H54 (cell line): ENCODE measurements at regions not wholly inside any gene's neighbourhood (a gene's known extent, or its start where the extent isn't known, plus 50 kb on each side); places are given as distances from the start of the nearest gene placed in this dataset.
A peak's percentile ranks its signal among the peaks of the same experiment; 100 is the strongest.

Experiments used
- DNase-seq: peaks from one replicate; pipeline ENCODE4 v3.0.0; 2011; ENCODE audit warnings: low spot score, mixed read lengths; ENCODE audit not compliant: insufficient read length
- FAIRE-seq: peaks from 3 replicates; lab custom pipeline; 2011; peaks lifted over from hg19 to GRCh38; lab: Jason Lieb, UNC
- POLR2A ChIP-seq: IDR thresholded peaks from 2 replicates; pipeline ENCODE4 v1.6.1; 2011; ENCODE audit warnings: low read depth, mild to moderate bottlenecking, low read length

GRCh38 chr7:46003896-46004875, 83.1 kb upstream of the IGFBP3 start:
- DNase-seq = peak; percentile 92
- TF ChIP-seq POLR2A = no peak
- peak; percentile 98 for FAIRE-seq

GRCh38 chr7:46003161-46003560, 82.1 kb upstream of the IGFBP3 start:
- DNase-seq = no peak
- TF ChIP-seq POLR2A = no peak
- FAIRE-seq = no peak

DNA sequence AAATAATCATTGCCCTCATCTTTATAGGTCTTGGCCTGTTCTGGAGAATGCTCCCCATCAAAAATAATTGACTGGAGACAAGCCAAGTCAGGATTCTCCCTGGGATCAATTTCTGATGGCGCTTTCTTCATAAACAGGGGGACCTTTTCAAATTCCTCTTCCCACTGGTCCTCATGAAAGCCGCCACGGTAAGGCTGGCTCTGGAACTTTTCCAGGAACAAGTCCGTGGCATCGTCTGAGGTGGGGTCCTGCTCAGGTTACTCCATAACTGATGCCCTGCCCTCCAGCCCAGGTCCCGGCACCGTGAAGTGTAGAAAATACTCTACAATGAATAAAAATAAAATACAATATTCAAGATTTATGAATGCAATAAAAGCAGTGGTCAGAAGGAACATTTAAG, 79.4 kb upstream of the IGFBP3 start:
- no peak for TF ChIP-seq POLR2A
- FAIRE-seq = no peak
- DNase-seq = no peak

- FAIRE-seq (no peak), DNase-seq (no peak)
- TF ChIP-seq POLR2A = no peak
Observed at GRCh38 chr7:45999541-45999940, 78.5 kb upstream of the IGFBP3 start.

- TF ChIP-seq POLR2A = no peak
- DNase-seq = no peak
- no peak for FAIRE-seq
Observed at GRCh38 chr7:45998506-45998905, 77.4 kb upstream of the IGFBP3 start.

DNA sequence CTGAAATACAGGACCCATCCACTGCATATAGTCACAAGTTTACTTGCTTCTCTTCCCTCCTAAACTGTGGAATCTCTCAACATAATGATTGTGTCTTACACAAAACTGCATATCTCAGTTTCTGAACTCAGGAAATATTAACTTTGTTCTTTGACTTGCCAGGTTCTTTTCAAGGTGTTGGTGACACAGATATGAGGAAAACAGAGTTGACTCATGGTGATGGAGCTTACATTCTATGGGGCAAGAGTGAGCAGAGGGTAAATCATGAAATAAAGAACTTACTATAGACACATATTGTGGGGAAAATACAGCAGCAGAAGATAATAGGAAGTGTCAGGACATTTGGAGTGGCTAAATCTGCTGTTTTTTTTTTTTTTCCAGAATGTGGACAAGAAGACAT, 72.5 kb upstream of the IGFBP3 start:
- DNase-seq (no peak), FAIRE-seq (no peak)
- TF ChIP-seq POLR2A = no peak

- no peak for DNase-seq
- no peak for FAIRE-seq
- no peak for TF ChIP-seq POLR2A
Observed at GRCh38 chr7:45992826-45993225, 71.8 kb upstream of the IGFBP3 start.

DNA sequence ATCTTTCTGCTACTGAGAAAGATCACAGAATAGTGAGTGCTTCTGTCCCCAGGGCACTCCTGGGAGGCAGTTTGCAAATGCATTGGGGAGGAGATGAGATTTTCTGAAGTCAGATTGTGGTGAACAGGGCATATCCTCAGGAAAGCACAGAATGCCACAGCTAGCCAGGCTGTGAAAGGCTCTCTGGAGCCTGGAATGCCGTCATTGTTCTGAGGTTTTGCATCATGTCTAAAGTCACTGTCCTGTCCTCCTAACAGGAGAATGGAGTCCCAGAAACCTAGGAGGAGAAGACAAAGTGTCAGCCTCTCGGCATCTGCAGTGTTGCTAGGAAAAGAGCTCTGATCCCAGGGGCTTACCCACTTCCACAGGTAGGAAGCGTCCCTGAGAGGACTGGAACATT, 69.2 kb upstream of the IGFBP3 start:
- no peak for TF ChIP-seq POLR2A
- no peak for DNase-seq
- no peak for FAIRE-seq

DNA sequence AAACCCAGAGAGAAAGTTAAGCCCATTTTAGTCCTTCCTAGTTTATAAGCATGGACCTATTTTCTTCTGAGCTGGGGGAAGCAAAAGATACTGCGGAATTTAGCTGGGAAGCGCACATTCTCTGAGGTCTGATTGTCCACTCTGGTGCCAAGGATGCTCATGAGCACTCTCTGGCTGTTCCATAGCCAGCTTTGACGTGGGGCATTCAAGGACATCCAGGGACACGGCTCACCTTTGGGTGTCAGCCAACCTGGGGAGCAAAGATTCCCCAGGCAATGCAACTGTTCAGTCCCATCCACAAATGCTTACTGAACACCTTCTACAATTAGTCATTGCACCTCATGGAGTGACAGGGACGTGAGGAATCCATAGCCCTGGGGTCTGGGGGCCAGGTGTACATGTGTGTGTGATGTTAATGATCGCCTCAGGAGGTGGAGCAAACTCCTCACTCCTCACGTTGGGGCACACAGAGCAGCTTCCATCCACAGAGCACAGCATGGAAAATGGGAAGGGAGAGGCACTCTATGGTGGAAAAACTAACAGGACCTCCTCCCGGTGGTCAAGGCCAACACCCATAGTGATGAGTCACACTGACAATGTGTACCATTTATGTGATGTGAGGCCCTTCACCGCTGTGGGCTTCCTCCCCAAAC, 67.5 kb upstream of the IGFBP3 start:
- TF ChIP-seq POLR2A = no peak
- FAIRE-seq (no peak), DNase-seq (no peak)

GRCh38 chr7:45987521-45988290, 66.6 kb upstream of the IGFBP3 start:
- no peak for TF ChIP-seq POLR2A
- FAIRE-seq = no peak
- DNase-seq = no peak

DNA sequence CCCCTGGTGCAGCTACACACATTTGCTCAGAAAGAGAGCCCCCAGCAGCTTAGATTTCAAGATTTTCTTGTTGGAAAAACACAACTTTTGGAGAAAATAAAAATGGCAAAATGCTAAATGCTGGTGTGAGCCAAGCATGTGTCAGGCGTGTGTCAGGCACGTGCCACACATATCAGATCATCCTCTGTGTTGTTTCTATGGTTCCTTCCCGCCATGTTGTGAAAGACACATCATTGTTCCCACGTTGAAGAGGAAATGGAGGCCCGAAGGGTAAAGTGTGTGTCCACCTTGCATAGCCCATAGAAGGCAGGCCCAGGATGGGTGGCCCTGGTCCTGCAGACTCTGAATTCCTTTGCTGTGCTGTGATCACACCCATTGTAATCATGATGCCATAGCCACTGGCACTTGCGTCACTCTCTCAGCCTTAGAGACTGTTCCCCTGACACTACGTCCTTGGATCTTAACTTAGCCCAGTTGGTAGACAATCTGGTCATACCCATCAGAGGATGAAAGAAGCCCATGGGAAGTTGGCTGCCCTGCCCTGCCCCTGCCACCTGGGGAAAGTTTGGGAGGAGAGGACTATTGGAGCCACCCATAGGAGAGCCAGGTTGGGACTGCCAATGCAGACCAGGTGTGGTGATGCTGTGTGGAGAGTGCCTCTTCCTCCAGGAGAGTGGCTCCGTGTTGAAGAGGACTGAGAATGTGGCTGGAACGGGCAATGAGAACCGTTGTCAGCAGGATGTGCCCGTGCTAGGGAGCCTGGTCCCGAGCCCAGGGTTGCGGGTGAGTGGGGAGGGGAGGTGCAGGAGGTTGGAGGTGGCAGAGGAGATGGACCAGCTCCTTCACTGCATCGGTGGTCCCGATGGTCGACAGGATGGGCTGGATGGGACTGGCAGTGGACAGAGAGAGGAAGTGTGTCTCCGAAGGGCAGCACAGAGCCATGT, 65.6 kb upstream of the IGFBP3 start:
- TF ChIP-seq POLR2A = no peak
- no peak for DNase-seq
- FAIRE-seq = no peak

GRCh38 chr7:45985902-45986301, 64.8 kb upstream of the IGFBP3 start:
- FAIRE-seq = no peak
- TF ChIP-seq POLR2A = no peak
- peak; percentile 40 for DNase-seq
